Gastroesophageal sphincter (tissue), 3 donors: ENCODE measurements at regions not wholly inside any gene's neighbourhood (a gene's known extent, or its start where the extent isn't known, plus 50 kb on each side); places are given as distances from the start of the nearest gene placed in this dataset.

Source experiments
- CTCF ChIP-seq, 4 experiments: fragments of 200-600 bp in 2 of 4; fragments of 450-650 bp in 2 of 4; sonication (generic) in 1 of 4; IDR thresholded peaks; one replicate each; pipeline ENCODE4 v1.5.1; 2017 to 2019; ENCODE audit warnings: antibody characterized with exemption in 4 of 4, mild to moderate bottlenecking in 2 of 4, moderate library complexity in 2 of 4
- EP300 ChIP-seq: sonication (generic); formaldehyde crosslinking; IDR thresholded peaks from one replicate; pipeline ENCODE4 v1.6.1; 2017; ENCODE audit warnings: antibody characterized with exemption, mild to moderate bottlenecking
- POLR2AphosphoS5 ChIP-seq: sonication (generic); formaldehyde crosslinking; IDR thresholded peaks from one replicate; pipeline ENCODE4 v1.6.1; 2017; ENCODE audit warnings: antibody characterized with exemption

GRCh38 chr4:58843455-58843854 lies 1733.3 kb upstream of the IGFBP7 start:
- no peak for TF ChIP-seq POLR2AphosphoS5
- TF ChIP-seq CTCF (IDR thresholded peaks at IDR 0.05): no peak
- TF ChIP-seq EP300: no peak
